HG02610 (cell line): ENCODE measurements at regions not wholly inside any gene's neighbourhood (a gene's known extent, or its start where the extent isn't known, plus 50 kb on each side); places are given as distances from the start of the nearest gene placed in this dataset.
"Not testable (repeated sequence)": the region's sequence is repeated elsewhere in the genome, so short reads cannot be mapped to it uniquely, and the experiment has no call there.

Experiments used
- ATAC-seq: cut with Tn5 transposase; IDR thresholded peaks from one replicate; pipeline ENCODE4 v1.9.1; 2021; ENCODE audit warnings: mild to moderate bottlenecking, moderate library complexity; ENCODE audit not compliant: unreplicated experiment

- ATAC-seq = no peak
These were observed 91.4 kb upstream of the KLF6 start for GRCh38 chr10:3876350-3876962.

GRCh38 chr10:3875842-3876235, 90.8 kb upstream of the KLF6 start:
- no peak for ATAC-seq

DNA sequence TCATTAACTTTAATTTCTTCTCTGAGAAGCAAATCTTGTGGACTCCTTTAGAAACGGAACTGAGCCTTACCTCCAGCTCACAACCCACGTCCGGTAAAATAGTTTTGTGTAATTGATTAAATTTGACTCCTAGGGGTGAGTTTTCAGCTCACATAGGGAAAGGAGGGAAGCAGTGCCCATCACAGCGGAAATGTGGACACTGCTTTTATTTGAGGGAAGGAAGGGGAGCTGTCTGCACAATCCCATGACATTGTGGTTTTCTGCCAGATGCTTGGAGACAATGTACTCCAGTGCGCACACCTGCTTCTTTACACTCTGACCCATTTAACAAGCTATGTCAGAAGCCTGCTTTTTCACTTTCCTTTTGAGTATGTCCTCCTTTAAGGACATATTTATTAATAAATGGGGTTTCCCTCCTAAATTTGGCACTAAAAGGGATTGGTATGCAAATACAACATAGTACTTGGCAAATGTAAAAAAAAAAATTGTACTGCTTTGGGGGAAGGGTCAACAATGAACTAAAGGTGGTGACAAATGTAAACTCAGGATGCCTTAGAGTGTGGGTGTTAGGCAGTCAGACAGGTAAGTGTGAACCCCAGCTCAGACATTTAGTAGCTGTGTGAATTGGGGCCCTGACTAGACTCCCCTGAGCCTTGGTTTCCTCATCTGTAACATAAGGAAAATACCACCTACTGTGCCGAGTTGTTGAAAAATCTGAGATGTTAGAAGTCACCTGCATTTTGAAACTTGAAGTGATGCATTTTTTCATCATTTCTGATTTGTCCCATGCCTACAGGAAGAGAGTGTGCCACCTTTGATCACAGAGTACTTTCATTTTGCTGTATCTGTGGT, 90.2 kb upstream of the KLF6 start:
- peak; percentile 66 for ATAC-seq

DNA sequence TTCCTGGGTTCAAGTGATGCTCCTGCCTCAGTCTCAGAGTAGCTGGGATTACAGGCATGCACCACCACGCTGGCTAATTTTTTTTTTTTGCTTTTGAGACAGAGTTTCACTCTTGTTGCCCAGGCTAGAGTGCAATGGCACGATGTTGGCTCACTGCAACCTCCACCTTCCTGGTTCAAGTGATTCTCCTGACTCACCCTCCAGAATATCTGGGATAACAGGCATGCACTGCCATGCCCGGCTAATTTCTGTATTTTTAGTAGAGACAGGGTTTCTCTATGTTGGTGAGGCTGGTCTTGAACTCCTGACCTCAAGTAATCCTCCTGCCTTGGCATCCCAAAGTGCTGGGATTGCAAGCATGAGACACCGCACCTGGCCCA, 89.6 kb upstream of the KLF6 start:
- ATAC-seq = not testable (repeated sequence)

GRCh38 chr10:3873728-3874461, 88.9 kb upstream of the KLF6 start:
- peak; percentile 56 for ATAC-seq

GRCh38 chr10:3872712-3873329, 87.8 kb upstream of the KLF6 start:
- ATAC-seq = no peak

DNA sequence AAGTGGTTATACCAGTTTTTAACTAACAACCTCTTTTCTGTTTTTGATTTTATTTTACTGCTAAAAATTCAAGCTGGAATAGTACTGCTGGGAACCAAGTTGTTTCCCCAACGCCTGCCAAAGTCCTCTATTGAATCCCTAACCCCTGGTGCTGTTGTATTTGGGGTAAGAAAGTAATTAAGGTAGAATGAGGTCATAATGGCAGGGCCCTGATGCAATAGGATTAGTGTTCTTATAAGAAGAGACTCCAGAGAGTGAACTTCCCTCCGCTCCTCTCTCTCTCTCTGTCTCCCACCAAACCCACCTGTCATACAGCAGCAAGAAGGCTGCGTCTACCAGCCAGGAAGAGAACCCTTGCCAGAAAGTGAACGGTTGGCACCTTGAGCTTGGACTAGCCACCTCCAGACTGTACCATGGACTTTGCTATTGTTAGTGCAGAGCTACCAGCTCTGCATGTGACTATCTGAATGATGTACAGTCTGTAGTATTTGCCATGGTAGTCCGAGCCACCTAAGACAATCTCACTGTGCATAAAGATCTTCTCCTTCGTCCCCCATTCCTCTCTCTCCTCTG, 86.5 kb upstream of the KLF6 start:
- ATAC-seq = no peak

DNA sequence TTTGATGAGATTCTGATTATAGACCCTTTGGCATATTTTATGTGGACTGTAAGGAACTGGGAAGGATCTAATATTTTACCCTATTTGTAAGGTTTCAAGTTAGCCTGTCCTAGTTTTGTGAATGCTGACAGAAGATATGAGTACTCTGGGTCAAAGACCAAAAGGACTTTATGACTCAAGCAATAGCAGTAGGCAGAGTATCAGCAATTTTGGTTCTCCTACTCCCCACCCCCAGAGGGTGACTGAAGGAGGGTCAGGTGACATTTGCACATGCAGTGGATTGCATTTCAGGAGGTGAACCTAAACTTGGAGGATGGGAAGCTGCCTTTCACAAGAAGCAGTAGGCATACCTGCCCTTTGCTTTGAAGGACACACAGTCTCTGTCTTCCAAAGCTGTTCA, 84.0 kb upstream of the KLF6 start:
- ATAC-seq = no peak

GRCh38 chr10:3868271-3868664, 83.3 kb upstream of the KLF6 start:
- no peak for ATAC-seq

DNA sequence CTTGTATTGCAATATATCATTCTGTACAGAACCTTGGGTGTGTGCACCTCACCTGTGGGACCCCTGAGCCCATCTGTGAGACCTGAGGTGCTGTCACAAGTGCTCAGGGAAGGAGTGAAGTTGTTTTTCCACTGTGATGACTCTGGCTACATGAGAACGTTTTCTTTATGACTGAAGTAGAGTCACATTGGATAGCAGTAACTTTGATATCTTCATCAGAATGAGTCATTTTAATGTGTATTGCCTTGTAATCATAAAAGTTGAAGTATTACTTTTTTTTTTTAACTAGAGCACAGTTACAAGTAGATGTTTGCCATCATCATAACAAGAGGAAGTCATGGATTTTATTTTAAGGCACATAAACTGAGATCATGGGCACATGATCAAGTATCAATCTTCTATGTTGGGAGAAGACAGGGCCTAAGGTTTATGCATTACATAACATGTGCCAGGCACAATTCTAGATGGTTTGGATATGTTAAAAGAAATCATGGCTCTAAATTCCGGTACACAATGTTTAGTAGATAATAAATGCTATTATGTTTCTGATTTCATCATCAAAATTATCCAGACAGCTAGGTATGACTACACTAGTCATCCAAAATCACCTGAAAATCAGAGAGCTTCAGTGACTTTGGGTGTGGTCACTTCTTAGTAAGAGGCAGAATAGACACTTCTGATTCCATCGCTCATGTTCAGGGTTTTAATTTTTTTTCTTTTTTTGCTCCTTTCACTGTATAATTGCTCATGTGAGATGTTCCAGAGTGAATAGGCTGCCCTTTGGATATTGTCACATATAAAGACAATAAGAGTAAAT, 82.7 kb upstream of the KLF6 start:
- ATAC-seq = no peak

DNA sequence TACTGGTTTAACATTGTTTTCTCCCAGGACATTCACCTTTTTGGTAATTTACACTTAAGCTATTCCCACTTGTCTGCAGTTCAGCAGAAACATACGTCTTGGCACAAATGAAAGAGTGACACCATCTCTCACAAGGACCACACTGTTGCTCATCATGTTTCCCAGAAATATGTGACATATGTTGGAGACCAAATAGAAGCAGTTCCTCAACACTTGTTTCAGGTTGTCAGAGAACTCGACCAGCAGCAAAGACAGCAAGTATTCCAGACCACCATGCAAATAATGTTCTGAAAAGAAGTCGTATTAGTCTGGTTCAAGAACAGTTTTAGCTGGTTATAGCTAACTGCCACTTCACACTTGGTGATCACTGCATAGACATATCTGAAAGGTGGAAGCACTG, 81.3 kb upstream of the KLF6 start:
- ATAC-seq = no peak

- ATAC-seq = peak; percentile 53
These were observed 80.6 kb upstream of the KLF6 start for GRCh38 chr10:3865565-3865964.

DNA sequence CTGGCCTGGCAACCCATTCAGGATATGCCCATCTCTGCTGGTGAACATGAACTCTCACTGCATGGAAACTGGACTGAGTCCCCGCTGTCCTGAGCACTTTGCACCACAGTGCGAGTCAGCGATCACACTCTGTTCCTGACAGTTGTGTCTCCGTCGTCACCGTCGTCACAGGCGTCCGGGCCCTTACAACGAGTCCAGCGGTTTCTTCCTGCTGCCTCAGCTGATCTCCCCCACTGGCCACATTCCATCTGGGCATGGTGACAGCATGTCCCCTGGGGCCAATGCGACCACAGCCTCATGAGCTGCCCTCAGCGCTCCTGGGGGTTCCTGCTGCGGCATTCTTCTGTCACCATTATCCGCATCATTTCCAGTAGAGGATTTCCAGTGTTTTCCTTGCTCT, 76.8 kb upstream of the KLF6 start:
- ATAC-seq = no peak

GRCh38 chr10:3858051-3858845, 73.2 kb upstream of the KLF6 start:
- ATAC-seq = no peak

DNA sequence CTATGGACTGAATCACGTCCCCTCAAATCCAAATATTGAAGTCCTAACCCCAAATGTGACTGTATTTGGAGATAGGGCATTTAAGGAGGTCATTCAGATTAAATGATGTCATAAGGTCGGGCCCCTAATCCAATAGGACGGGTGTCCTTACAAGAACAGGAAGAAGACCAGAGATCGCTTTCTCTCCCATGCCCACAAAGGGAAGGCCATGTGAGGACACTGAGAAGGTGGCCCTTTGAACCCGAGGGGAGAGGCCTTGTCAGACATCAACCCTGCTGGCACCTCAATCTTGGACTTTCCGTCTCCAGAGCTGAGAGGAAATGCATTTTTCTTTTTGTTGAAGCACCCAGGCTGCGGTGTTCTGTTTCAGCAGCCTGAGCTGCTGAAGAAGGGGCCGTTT, 72.3 kb upstream of the KLF6 start:
- no peak for ATAC-seq

DNA sequence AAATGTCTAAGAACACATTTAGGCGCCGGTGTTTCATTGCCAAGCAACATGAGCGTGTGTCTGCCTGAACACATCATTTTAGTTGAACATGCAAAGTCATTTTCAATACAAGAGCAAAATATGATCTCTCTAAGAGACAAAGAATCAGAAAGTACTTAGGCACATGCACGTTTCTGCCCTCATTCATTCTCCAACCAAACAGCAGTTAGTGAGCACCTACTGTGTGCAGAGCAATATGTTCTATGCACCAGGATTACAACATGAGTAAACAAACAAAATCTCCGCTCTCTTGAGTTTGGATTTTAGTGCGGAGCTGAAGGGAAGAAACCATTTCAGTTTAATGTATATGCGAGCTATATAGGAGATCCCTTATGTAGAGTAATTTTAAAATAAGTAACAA, 71.6 kb upstream of the KLF6 start:
- no peak for ATAC-seq

GRCh38 chr10:3853547-3854303, 68.7 kb upstream of the KLF6 start:
- ATAC-seq = no peak

DNA sequence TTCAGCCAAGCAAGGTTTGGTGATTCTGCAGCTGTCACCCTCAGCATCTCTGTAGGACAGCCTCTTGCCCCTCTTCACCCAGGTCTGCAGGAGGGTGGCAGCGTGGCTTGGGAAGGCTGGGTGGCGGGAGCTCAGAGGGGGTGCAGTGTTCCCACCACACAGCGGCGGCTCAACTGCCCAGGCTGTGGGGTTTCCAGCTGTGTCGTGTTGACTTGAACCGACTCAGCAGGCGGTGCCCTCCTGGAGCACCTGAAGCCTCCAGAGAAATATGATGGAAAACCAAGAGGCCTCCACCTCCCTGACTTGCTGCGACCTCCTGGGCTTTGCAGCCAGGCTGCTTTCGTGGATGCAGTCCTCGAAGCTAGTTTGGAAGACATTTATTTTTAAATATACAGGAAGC, 68.0 kb upstream of the KLF6 start:
- no peak for ATAC-seq
